GM06990 (cell line): ENCODE measurements at regions not wholly inside any gene's neighbourhood (a gene's known extent, or its start where the extent isn't known, plus 50 kb on each side); places are given as distances from the start of the nearest gene placed in this dataset.

Experiments
- DNase-seq: peaks from one replicate; pipeline ENCODE4 v3.0.0-alpha.2; 2011; ENCODE audit not compliant: insufficient read length; ENCODE audit errors: extremely low read depth
- H3K27me3 ChIP-seq: replicated peaks from 2 replicates; pipeline ENCODE4 v1.6.0; 2011; ENCODE audit warnings: low read length; ENCODE audit not compliant: control insufficient read depth, insufficient read depth
- H3K36me3 ChIP-seq: 2 replicates; pipeline ENCODE4 v1.5.1; 2011; ENCODE audit warnings: low read length; ENCODE audit not compliant: control insufficient read depth, insufficient read depth
- H3K4me3 ChIP-seq: replicated peaks from 2 replicates; pipeline ENCODE4 v1.5.1; 2011; ENCODE audit warnings: low read depth, mild to moderate bottlenecking, control low read depth, low read length
- CTCF ChIP-seq: IDR thresholded peaks from 2 replicates; pipeline ENCODE4 v1.5.1; 2011; ENCODE audit warnings: low read length, control low read depth, mild to moderate bottlenecking, inconsistent platforms; ENCODE audit not compliant: insufficient read depth, poor library complexity, severe bottlenecking

- no peaks in the 10 kb centered on the region; the same call in none of the 2 replicates for H3K27me3 ChIP-seq
- no peak for DNase-seq
- H3K36me3 ChIP-seq: no peaks in the 10 kb centered on the region
- H3K4me3 ChIP-seq: no peak overlapping the region
- no peak for TF ChIP-seq CTCF
Observed at GRCh38 chr18:10306779-10307178, 147.7 kb upstream of the APCDD1 start.

DNA sequence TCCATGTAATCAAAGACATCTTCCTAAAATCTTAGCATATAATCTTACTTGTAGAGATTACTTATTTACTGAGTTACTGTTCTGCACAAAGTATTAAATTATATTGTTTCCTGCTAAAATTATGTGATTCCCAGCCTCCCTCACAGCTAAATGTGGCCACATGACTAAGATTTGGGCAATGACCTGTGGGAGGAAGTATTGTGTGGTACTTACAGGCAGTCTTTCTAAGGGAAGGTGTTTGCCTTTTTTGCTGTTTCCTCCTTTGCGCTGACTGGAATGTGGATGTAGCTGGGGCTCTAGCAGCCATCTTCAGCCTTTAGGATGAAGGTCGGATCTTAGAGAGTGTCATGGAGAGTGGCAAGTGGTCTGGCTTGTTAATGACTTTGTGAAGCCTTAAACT is 146.3 kb upstream of the APCDD1 start:
- H3K27me3 ChIP-seq: no peaks in the 10 kb centered on the region; the same call in none of the 2 replicates
- DNase-seq: no peak
- no peak overlapping the region for H3K4me3 ChIP-seq
- TF ChIP-seq CTCF: no peak
- no peaks in the 10 kb centered on the region for H3K36me3 ChIP-seq

DNA sequence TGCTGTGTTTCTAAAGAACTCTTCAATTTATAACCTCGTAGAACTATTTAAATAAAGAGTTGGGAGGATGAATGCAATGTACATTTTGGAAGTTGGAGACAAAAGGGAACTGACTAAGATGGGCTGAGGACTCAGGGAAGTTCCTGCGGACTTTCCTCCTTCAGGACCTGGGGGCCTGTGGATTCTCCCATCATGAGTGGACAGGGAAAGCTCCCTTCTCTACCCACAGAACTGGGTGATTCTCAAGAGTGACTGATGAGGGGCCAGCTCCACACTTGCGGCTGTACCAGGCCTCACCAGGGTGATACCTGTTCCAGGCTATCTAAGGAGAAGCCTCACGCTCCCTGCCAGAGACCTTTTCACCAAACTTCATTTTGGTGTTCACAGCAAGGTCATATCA is 143.8 kb upstream of the APCDD1 start:
- TF ChIP-seq CTCF: no peak
- DNase-seq: no peak
- Histone ChIP-seq H3K4me3 (no peak overlapping the region), H3K27me3 (no peaks in the 10 kb centered on the region; the same call in 1 of the 2 replicates), H3K36me3 (no peaks in the 10 kb centered on the region)

- Histone ChIP-seq H3K27me3 (no peaks in the 10 kb centered on the region; the same call in 1 of the 2 replicates), H3K4me3 (no peak overlapping the region), H3K36me3 (no peaks in the 10 kb centered on the region)
- no peak for DNase-seq
- no peak for TF ChIP-seq CTCF
Observed at GRCh38 chr18:10312326-10313015, 142.0 kb upstream of the APCDD1 start.

GRCh38 chr18:10313016-10313342 is 141.5 kb upstream of the APCDD1 start:
- H3K27me3 ChIP-seq: no peaks in the 10 kb centered on the region; the same call in 1 of the 2 replicates
- H3K36me3 ChIP-seq: no peaks in the 10 kb centered on the region
- no peak overlapping the region for H3K4me3 ChIP-seq
- no peak for TF ChIP-seq CTCF
- DNase-seq: no peak

DNA sequence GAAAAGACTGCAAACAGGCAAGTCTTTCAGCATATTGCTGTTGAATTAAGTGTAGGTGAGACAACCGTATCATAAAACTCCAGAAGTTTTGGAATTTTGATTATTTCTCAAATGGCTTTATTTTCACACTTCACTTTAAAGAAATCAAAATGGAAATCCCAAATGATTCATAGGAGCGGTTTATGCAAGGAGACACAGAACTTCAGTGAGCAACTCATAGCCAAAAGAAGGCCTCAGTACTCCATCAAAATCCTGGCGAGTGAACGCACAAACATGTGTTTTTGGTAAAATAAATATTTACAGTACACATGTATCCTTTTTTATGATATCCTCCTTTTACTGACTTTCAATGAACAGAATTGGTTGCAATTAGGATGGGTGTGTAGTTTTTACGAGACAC is 140.4 kb upstream of the APCDD1 start:
- H3K27me3 ChIP-seq: no peaks in the 10 kb centered on the region; the same call in 1 of the 2 replicates
- no peak overlapping the region for H3K4me3 ChIP-seq
- no peaks in the 10 kb centered on the region for H3K36me3 ChIP-seq
- TF ChIP-seq CTCF: no peak
- DNase-seq: no peak
